K562 (cell line): ENCODE measurements at regions not wholly inside any gene's neighbourhood (a gene's known extent, or its start where the extent isn't known, plus 50 kb on each side); places are given as distances from the start of the nearest gene placed in this dataset.
"Not testable (repeated sequence)": the region's sequence is repeated elsewhere in the genome, so short reads cannot be mapped to it uniquely, and the experiment has no call there.

Experiments
- ATAC-seq: fragments of 200-7000 bp; cut with Tn5 transposase; 3 replicates; pipeline ENCODE4 v1.9.1; 2020; ENCODE audit warnings: moderate library complexity
- BruUV-seq: library from RNA; stranded (reverse); fragments of 400-500 nt; replicated peaks from 2 replicates; lab custom pipeline; 2021; lab: Mats Ljungman, UMichigan
- CTCF ChIA-PET: fragments of 300-600 bp; formaldehyde crosslinking; extraction: SDS; loops from one replicate; lab custom pipeline; 2021; ENCODE audit warnings: low intra/inter-chr PET ratio; lab: Yijun Ruan, JAX
- POLR2A ChIA-PET: fragments of 300-600, 350-650 bp; sonication (Branson Sonifier 250); formaldehyde crosslinking; extraction: SDS; loops from one replicate; lab custom pipeline; 2021; ENCODE audit warnings: antibody characterized with exemption, inconsistent platforms; lab: Yijun Ruan, JAX
- DNase-seq, 4 experiments: peaks; one replicate each; pipeline versions ENCODE4 v3.0.0 to v3.0.0-alpha.2; 2011 to 2018; ENCODE audit warnings: low spot score in 3 of 4, mixed read lengths in 3 of 4; ENCODE audit errors: extremely low read depth in 1 of 4
- FAIRE-seq: peaks from 2 replicates; lab custom pipeline; 2011; peaks lifted over from hg19 to GRCh38; lab: Jason Lieb, UNC
- H2AFZ ChIP-seq: 2 replicates; pipeline ENCODE4 v1.6.0; 2011; ENCODE audit warnings: low read depth, low read length, control low read depth, inconsistent platforms
- H3K27ac ChIP-seq: fragments of 200-600 bp; 3 replicates; pipeline ENCODE4 v1.8.0; 2011; ENCODE audit warnings: low read depth, mild to moderate bottlenecking, control low read depth, inconsistent platforms, low read length, moderate library complexity, mixed read lengths; ENCODE audit errors: extremely low read depth
- H3K27me3 ChIP-seq, 2 experiments: fragments of 300-600 bp in 1 of 2; 2 replicates in 1 of 2; 3 replicates in 1 of 2; pipeline versions ENCODE4 v1.6.0 to v1.8.0; 2011; ENCODE audit warnings: inconsistent platforms in 2 of 2, low read length in 2 of 2, mild to moderate bottlenecking in 1 of 2, mixed read lengths in 1 of 2, moderate library complexity in 1 of 2; ENCODE audit not compliant: control insufficient read depth in 2 of 2, insufficient read depth in 2 of 2
- H3K36me3 ChIP-seq: fragments of 300-600 bp; 3 replicates; pipeline ENCODE4 v1.8.0; 2011; ENCODE audit warnings: mild to moderate bottlenecking, low read length, inconsistent platforms; ENCODE audit not compliant: control insufficient read depth, insufficient read depth
- H3K4me1 ChIP-seq, 2 experiments: fragments of 200-600 bp in 1 of 2; replicated peaks in 1 of 2; 2 replicates in 1 of 2; 3 replicates in 1 of 2; pipeline versions ENCODE4 v1.5.1 to v1.8.0; 2011; ENCODE audit warnings: inconsistent platforms in 2 of 2, low read length in 2 of 2, mild to moderate bottlenecking in 1 of 2, mixed read lengths in 1 of 2, moderate library complexity in 1 of 2; ENCODE audit not compliant: control insufficient read depth in 2 of 2, insufficient read depth in 2 of 2
- H3K4me2 ChIP-seq: 2 replicates; pipeline ENCODE4 v1.6.1; 2011; ENCODE audit warnings: low read length, control low read depth, inconsistent platforms, mixed read lengths; ENCODE audit not compliant: insufficient read depth
- H3K4me3 ChIP-seq: fragments of 200-600 bp; sonication (generic), shearing (Covaris generic); 2 replicates; pipeline ENCODE4 v1.5.1; 2016; ENCODE audit warnings: control low read depth, inconsistent platforms
- H3K79me2 ChIP-seq: fragments of 200-600 bp; 3 replicates; pipeline ENCODE4 v1.8.0; 2011; ENCODE audit warnings: low read length, inconsistent platforms; ENCODE audit not compliant: control insufficient read depth, insufficient read depth
- H3K9ac ChIP-seq, 2 experiments: 2 replicates each; pipeline versions ENCODE4 v1.6.0 to v1.6.1; 2011; ENCODE audit warnings: low read depth in 2 of 2, low read length in 2 of 2, control low read depth in 1 of 2, inconsistent platforms in 1 of 2, mild to moderate bottlenecking in 1 of 2, mixed read lengths in 1 of 2; ENCODE audit not compliant: insufficient read depth in 1 of 2
- H3K9me1 ChIP-seq: one replicate; pipeline ENCODE4 v1.6.0; 2011; ENCODE audit warnings: inconsistent platforms, mild to moderate bottlenecking, low read length, moderate library complexity; ENCODE audit not compliant: control insufficient read depth, insufficient read depth
- H3K9me3 ChIP-seq: replicated peaks from 2 replicates; pipeline ENCODE4 v1.5.1; 2011; ENCODE audit warnings: low read depth, low read length, inconsistent platforms; ENCODE audit not compliant: control insufficient read depth, insufficient read depth
- H4K20me1 ChIP-seq: replicated peaks from 2 replicates; pipeline ENCODE4 v1.6.1; 2011; ENCODE audit warnings: low read length, inconsistent platforms, mixed read lengths; ENCODE audit not compliant: control insufficient read depth, insufficient read depth
- PRDM10 ChIP-seq: fragments of 450-650 bp; IDR thresholded peaks from 2 replicates; pipeline ENCODE4 v1.6.1; 2018; ENCODE audit not compliant: partially characterized antibody
- WGBS: fragments of 100-300 bp; shearing (Covaris generic); methylation state at CpG from one replicate; pipeline ENCODE4 v1.1.6; 2016; ENCODE audit warnings: low coverage, mixed read lengths; ENCODE audit not compliant: insufficient coverage; ENCODE audit errors: missing lambda C conversion rate; 5-methylcytosine and 5-hydroxymethylcytosine counted together
- in situ Hi-C: fragments of 300-500 bp; cut with MboI; formaldehyde crosslinking; loops from 4 replicates; pipeline ENCODE4 v1.15.0; 2018; ENCODE audit warnings: inconsistent platforms, mixed read lengths
- intact Hi-C: fragments of 100-400 bp; cut with micrococcal nuclease; formaldehyde crosslinking; loops from 2 replicates; pipeline ENCODE4 v1.14.2; 2022

GRCh38 chrX:40926739-40927427 is 158.4 kb upstream of the USP9X start:
- H3K27me3 ChIP-seq, in situ Hi-C loops, POLR2A ChIA-PET, BruUV-seq, ATAC-seq, H3K4me2 ChIP-seq, H2AFZ ChIP-seq, H3K79me2 ChIP-seq, CTCF ChIA-PET, DNase-seq, H3K9me3 ChIP-seq, H3K9ac ChIP-seq, H4K20me1 ChIP-seq, H3K4me1 ChIP-seq, H3K4me3 ChIP-seq, H3K9me1 ChIP-seq, H3K36me3 ChIP-seq, H3K27ac ChIP-seq, FAIRE-seq: not testable (repeated sequence)
- TF ChIP-seq PRDM10: peak; percentile 48
- WGBS: 29% methylated on average over 1 of the region's 1 CpG
- intact Hi-C loops: loop anchor here (10.0 kb wide), 1 partner anchor 122 kb away; no protein-coding TSS in a partner anchor
